NCI-H69 (cell line): ENCODE measurements at regions not wholly inside any gene's neighbourhood (a gene's known extent, or its start where the extent isn't known, plus 50 kb on each side); places are given as distances from the start of the nearest gene placed in this dataset.

ENCODE experiments used
- DNase-seq: peaks from one replicate; lab custom pipeline; 2025; lab: John Stamatoyannopoulos, UW

- no peak for DNase-seq
Measured at GRCh38 chr12:17809206-17809605, 280.8 kb downstream of the RERGL start.

- DNase-seq, result no peak
Measured at GRCh38 chr12:17802657-17803641, 287.0 kb downstream of the RERGL start.

- no peak for DNase-seq
Measured at GRCh38 chr12:17793854-17794253, 296.1 kb downstream of the RERGL start.

GRCh38 chr12:17778242-17778641 lies 311.8 kb downstream of the RERGL start:
- DNase-seq, result no peak

GRCh38 chr12:17763366-17763765 lies 326.6 kb downstream of the RERGL start:
- no peak for DNase-seq

- no peak for DNase-seq
Measured at GRCh38 chr12:17759982-17760381, 330.0 kb downstream of the RERGL start.
